ENCODE measurements at regions not wholly inside any gene's neighbourhood (a gene's known extent, or its start where the extent isn't known, plus 50 kb on each side); places are given as distances from the start of the nearest gene placed in this dataset.

DNA sequence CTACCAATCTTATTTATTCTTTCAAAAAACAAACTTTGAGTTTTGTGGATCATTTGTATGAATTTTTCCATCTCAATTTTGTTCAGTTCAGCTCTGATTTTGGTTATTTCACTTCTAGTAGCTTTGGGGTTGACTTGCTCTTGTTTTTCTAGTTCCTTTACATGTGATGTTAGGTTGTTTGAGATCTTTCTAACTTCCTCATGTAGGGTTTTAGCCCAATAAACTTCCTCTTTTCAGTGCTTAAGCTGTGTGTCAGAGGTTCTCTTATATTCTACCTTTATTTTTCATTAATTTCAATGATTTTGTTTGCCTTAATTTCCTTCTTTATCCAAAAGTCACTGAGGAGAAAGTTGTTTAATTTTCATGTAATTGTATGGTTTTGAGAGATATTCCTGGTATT lies 860.4 kb upstream of the FBXO33 start:
- Histone ChIP-seq H3K36me3 (ENCODE audit: control insufficient read depth, insufficient read depth, low read length) (no peaks in the 10 kb centered on the region), H3K4me3 (ENCODE audit: low read depth, low read length) (no peak overlapping the region), H3K27me3 (ENCODE audit: control insufficient read depth, insufficient read depth, low read length) (no peaks in the 10 kb centered on the region)
- DNase-seq (ENCODE audit: low read depth) (no peak), FAIRE-seq (no peak)
- TF ChIP-seq, protein P1, sequence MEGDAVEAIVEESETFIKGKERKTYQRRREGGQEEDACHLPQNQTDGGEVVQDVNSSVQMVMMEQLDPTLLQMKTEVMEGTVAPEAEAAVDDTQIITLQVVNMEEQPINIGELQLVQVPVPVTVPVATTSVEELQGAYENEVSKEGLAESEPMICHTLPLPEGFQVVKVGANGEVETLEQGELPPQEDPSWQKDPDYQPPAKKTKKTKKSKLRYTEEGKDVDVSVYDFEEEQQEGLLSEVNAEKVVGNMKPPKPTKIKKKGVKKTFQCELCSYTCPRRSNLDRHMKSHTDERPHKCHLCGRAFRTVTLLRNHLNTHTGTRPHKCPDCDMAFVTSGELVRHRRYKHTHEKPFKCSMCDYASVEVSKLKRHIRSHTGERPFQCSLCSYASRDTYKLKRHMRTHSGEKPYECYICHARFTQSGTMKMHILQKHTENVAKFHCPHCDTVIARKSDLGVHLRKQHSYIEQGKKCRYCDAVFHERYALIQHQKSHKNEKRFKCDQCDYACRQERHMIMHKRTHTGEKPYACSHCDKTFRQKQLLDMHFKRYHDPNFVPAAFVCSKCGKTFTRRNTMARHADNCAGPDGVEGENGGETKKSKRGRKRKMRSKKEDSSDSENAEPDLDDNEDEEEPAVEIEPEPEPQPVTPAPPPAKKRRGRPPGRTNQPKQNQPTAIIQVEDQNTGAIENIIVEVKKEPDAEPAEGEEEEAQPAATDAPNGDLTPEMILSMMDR (IDR thresholded peaks at IDR 0.05; ENCODE audit: insufficient read depth, low read length, severe bottlenecking), result no peak

- DNase-seq (ENCODE audit: low read depth), result no peak
- Histone ChIP-seq H3K36me3 (ENCODE audit: control insufficient read depth, insufficient read depth, low read length) (no peaks in the 10 kb centered on the region), H3K4me3 (ENCODE audit: low read depth, low read length) (no peak overlapping the region), H3K27me3 (ENCODE audit: control insufficient read depth, insufficient read depth, low read length) (no peaks in the 10 kb centered on the region)
- TF ChIP-seq, protein P1 (IDR thresholded peaks at IDR 0.05; ENCODE audit: insufficient read depth, low read length, severe bottlenecking), result no peak
- FAIRE-seq, result no peak
These were observed 850.0 kb upstream of the FBXO33 start for GRCh38 chr14:40282196-40282595.

DNA sequence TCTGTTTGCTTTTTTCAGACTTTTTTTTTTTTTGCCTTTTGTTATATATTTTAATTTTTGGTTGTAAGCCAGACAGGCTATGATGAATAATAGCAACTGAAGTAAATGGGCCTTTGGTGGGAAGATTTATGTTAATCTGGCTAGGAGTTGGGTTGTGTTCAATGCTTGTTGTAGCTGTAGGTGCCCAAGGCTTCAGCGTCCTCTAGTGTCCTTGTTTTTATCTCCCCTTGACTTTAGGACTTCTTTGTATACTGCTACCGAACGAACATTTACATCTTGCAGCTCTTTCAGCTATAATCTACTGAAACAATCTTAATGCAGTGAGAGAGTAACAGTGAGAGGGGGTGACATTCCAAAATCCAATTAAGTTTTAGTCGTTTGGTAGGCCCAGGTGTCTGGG lies 848.4 kb upstream of the FBXO33 start:
- Histone ChIP-seq H3K27me3 (ENCODE audit: control insufficient read depth, insufficient read depth, low read length) (no peaks in the 10 kb centered on the region), H3K36me3 (ENCODE audit: control insufficient read depth, insufficient read depth, low read length) (no peaks in the 10 kb centered on the region), H3K4me3 (ENCODE audit: low read depth, low read length) (no peak overlapping the region)
- DNase-seq (ENCODE audit: low read depth) (no peak), FAIRE-seq (no peak)
- TF ChIP-seq, protein P1 (IDR thresholded peaks at IDR 0.05; ENCODE audit: insufficient read depth, low read length, severe bottlenecking), result no peak

- Histone ChIP-seq H3K36me3 (ENCODE audit: control insufficient read depth, insufficient read depth, low read length) (no peaks in the 10 kb centered on the region), H3K27me3 (ENCODE audit: control insufficient read depth, insufficient read depth, low read length) (no peaks in the 10 kb centered on the region), H3K4me3 (ENCODE audit: low read depth, low read length) (no peak overlapping the region)
- no peak for DNase-seq (ENCODE audit: low read depth)
- TF ChIP-seq, protein P1 (IDR thresholded peaks at IDR 0.05; ENCODE audit: insufficient read depth, low read length, severe bottlenecking), result no peak
- no peak for FAIRE-seq
These were observed 841.2 kb upstream of the FBXO33 start for GRCh38 chr14:40273417-40273816.

- no peak for DNase-seq (ENCODE audit: low read depth)
- no peaks in the 10 kb centered on the region for H3K36me3 ChIP-seq (ENCODE audit: control insufficient read depth, insufficient read depth, low read length)
- TF ChIP-seq, protein P1 (IDR thresholded peaks at IDR 0.05; ENCODE audit: insufficient read depth, low read length, severe bottlenecking), result no peak
- FAIRE-seq, result no peak
- no peaks in the 10 kb centered on the region for H3K27me3 ChIP-seq (ENCODE audit: control insufficient read depth, insufficient read depth, low read length)
- no peak overlapping the region for H3K4me3 ChIP-seq (ENCODE audit: low read depth, low read length)
These were observed 839.2 kb upstream of the FBXO33 start for GRCh38 chr14:40271480-40271879.

DNA sequence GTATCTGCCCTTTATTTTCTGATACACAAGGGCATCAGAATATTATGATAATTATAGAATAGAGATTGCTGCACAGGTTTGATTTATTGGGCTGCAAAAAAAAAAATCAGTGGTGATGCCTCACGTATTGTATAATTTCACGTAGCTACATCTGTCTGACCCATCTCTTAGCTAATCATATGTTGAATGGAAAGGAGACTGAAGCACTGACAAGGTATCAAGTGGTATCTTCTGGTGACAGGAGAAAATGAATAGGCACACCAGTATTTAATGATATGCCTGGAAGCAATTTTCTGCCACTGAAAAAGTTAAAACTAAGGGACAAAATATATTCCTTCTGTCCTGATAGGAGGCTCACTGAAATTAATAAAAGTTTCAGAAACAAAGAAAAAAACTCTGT lies 837.2 kb upstream of the FBXO33 start:
- TF ChIP-seq, protein P1 (IDR thresholded peaks at IDR 0.05; ENCODE audit: insufficient read depth, low read length, severe bottlenecking), result no peak
- FAIRE-seq, result no peak
- H3K27me3 ChIP-seq (ENCODE audit: control insufficient read depth, insufficient read depth, low read length), result no peaks in the 10 kb centered on the region
- H3K4me3 ChIP-seq (ENCODE audit: low read depth, low read length), result no peak overlapping the region
- no peak for DNase-seq (ENCODE audit: low read depth)
- H3K36me3 ChIP-seq (ENCODE audit: control insufficient read depth, insufficient read depth, low read length), result no peaks in the 10 kb centered on the region

Measured in bronchial epithelial cell (primary cell).